Activated CD8-positive, alpha-beta memory T cell treated with anti-CD3 and anti-CD28 coated beads, Interleukin-2, amount 10 ng/mL, durations not matched to agents 7 days and 5 days (primary cell): ENCODE measurements at regions not wholly inside any gene's neighbourhood (a gene's known extent, or its start where the extent isn't known, plus 50 kb on each side); places are given as distances from the start of the nearest gene placed in this dataset.

Experiments used
- ATAC-seq: fragments of 150-1000 bp; cut with Tn5 transposase; one replicate; pipeline ENCODE4 v1.10.0; 2021; ENCODE audit warnings: moderate library complexity
- CTCF ChIA-PET: fragments of 350-600 bp; sonication (Branson Sonifier 250); formaldehyde crosslinking; loops from one replicate; lab custom pipeline; 2021; ENCODE audit warnings: antibody characterized with exemption; lab: Charles Lee
- DNase-seq: peaks from one replicate; pipeline ENCODE4 v3.0.0-alpha.2; 2020
- H3K27ac Mint-ChIP-seq: one replicate; pipeline ENCODE4 v1.8.0; 2021; ENCODE audit warnings: mild to moderate bottlenecking, mixed read lengths
- H3K27me3 Mint-ChIP-seq: one replicate; pipeline ENCODE4 v1.8.0; 2021; ENCODE audit warnings: mixed read lengths
- H3K36me3 Mint-ChIP-seq: one replicate; pipeline ENCODE4 v1.8.0; 2021; ENCODE audit warnings: mild to moderate bottlenecking, mixed read lengths
- H3K4me1 Mint-ChIP-seq: one replicate; pipeline ENCODE4 v1.8.0; 2021; ENCODE audit warnings: mixed read lengths
- H3K4me3 Mint-ChIP-seq: one replicate; pipeline ENCODE4 v1.8.0; 2021; ENCODE audit warnings: mild to moderate bottlenecking, moderate library complexity, mixed read lengths
- H3K9me3 Mint-ChIP-seq: one replicate; pipeline ENCODE4 v1.8.0; 2022; ENCODE audit warnings: low read depth, mixed read lengths

DNA sequence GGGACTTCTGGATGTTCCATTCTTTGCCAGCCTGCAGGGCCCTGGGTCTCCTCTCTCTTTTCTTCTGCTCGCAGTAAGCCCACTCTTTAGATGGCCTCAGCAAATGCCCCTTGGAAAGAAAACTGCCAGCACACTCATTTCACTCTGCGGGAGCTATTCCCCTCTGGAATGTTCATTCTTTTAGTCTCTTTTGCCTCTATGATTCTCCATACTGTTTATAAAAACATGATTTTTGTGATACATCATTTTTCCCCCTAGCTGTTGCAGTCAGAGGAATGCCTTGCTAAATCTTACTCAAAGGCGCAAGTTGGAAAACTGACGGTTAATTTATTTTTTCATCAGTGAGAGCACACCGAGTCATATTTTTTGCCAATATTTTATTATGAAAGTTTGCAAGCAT lies 184.9 kb downstream of the SNX19 start:
- DNase-seq: no peak
- H3K4me3 Mint-ChIP-seq: no peak overlapping the region
- peaks cover 7% of the 10 kb centered on the region for H3K9me3 Mint-ChIP-seq
- CTCF ChIA-PET: no interaction called here
- no peak for ATAC-seq
- H3K4me1 Mint-ChIP-seq: peaks cover 7% of the 10 kb centered on the region
- peaks cover 3% of the 10 kb centered on the region for H3K27me3 Mint-ChIP-seq
- H3K36me3 Mint-ChIP-seq: no peaks in the 10 kb centered on the region
- H3K27ac Mint-ChIP-seq: no peak overlapping the region

GRCh38 chr11:130732476-130732875 lies 183.8 kb downstream of the SNX19 start:
- DNase-seq: no peak
- no peak for ATAC-seq
- Mint-ChIP-seq H3K4me1 (peaks cover 13% of the 10 kb centered on the region), H3K27ac (no peak overlapping the region), H3K9me3 (peaks cover 7% of the 10 kb centered on the region), H3K36me3 (no peaks in the 10 kb centered on the region), H3K27me3 (peaks cover 3% of the 10 kb centered on the region), H3K4me3 (no peak overlapping the region)
- CTCF ChIA-PET: no interaction called here

DNA sequence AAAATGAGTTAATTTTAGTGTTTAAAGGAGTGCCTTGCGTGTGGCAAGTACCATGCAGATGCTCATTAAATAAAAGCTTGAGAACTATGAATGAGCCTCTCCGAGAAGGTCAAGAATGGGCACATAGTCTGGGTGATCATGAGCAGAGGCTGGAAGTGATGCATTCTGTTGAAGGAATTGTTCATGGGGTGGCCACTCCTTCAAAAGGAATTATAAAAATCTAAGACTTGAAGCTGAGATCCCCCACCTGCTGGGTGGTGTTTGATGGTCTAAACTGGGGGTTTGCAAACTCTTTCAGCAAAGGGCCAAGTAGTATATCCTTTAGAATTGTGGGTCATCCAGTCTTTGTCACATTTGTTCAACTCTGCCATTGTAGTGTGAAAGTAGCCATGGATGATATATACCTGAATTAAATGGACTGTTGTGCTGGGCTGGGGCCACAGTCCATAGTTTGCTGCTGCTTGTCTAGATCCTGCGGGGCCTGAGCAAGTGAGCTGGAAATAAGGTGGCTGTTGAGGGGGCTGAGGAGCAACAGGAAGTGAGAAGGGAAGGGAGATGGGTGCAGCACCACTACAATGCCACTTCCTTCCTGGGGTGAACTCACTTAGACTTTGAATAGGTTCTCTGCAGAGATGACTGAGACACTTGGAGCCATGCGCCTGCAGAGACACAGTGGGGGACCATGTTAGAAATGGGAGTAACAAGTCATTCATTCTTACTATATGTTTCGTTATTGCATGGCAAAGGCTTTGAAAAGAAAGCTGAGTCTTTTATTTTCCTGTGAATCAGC lies 179.0 kb downstream of the SNX19 start:
- DNase-seq (no peak), ATAC-seq (no peak)
- peaks cover 18% of the 10 kb centered on the region for H3K9me3 Mint-ChIP-seq
- H3K4me3 Mint-ChIP-seq: no peak overlapping the region
- no peak overlapping the region for H3K27ac Mint-ChIP-seq
- H3K27me3 Mint-ChIP-seq: peaks cover 3% of the 10 kb centered on the region
- H3K4me1 Mint-ChIP-seq: peaks cover 18% of the 10 kb centered on the region
- CTCF ChIA-PET: interaction anchor here (1.0 kb wide), 1 partner anchor 125 kb away, joined by 3 read pairs; no protein-coding TSS in a partner anchor
- H3K36me3 Mint-ChIP-seq: no peaks in the 10 kb centered on the region

DNA sequence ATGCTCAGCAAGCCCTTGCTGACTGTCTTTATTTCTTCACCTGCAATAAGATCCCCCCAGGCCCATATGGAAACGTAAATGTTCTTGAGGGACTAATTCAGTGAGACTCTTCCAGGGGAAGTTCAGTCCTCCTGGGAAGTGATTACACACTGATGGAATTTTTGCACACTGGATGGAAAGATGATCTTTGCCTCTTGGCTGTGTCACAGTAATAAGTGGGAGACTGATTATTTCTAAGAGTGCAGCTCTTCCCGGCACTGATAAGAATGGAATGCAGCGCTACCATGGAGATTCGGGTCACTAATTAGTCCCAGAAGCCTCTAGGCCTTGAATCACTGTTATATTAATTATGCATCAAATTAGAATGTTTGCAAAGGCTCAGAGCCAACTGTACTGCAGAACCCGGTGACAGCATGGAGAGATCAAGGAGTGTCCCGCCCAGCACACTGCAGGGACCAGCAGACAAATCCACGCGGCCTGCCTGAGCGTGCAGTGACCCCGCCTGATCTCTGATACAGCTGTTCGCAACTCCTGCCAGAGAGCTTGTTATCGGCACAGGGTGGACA lies 178.3 kb downstream of the SNX19 start:
- H3K27ac Mint-ChIP-seq: no peak overlapping the region
- CTCF ChIA-PET: interaction anchor here (1.0 kb wide), 1 partner anchor 124 kb away, joined by 3 read pairs; no protein-coding TSS in a partner anchor
- H3K36me3 Mint-ChIP-seq: no peaks in the 10 kb centered on the region
- no peak overlapping the region for H3K4me3 Mint-ChIP-seq
- ATAC-seq (no peak), DNase-seq (no peak)
- peaks cover 18% of the 10 kb centered on the region for H3K4me1 Mint-ChIP-seq
- H3K9me3 Mint-ChIP-seq: peaks cover 18% of the 10 kb centered on the region
- no peaks in the 10 kb centered on the region for H3K27me3 Mint-ChIP-seq

GRCh38 chr11:130738611-130739010 lies 177.7 kb downstream of the SNX19 start:
- H3K27me3 Mint-ChIP-seq: no peaks in the 10 kb centered on the region
- no peak for DNase-seq
- CTCF ChIA-PET: no interaction called here
- H3K4me1 Mint-ChIP-seq: peaks cover 18% of the 10 kb centered on the region
- no peaks in the 10 kb centered on the region for H3K36me3 Mint-ChIP-seq
- H3K9me3 Mint-ChIP-seq: peaks cover 18% of the 10 kb centered on the region
- H3K27ac Mint-ChIP-seq: no peak overlapping the region
- no peak overlapping the region for H3K4me3 Mint-ChIP-seq
- no peak for ATAC-seq

GRCh38 chr11:130740819-130741218 lies 175.5 kb downstream of the SNX19 start:
- CTCF ChIA-PET: no interaction called here
- Mint-ChIP-seq H3K27me3 (peaks cover 8% of the 10 kb centered on the region), H3K4me3 (no peak overlapping the region), H3K4me1 (peaks cover 11% of the 10 kb centered on the region), H3K9me3 (peaks cover 17% of the 10 kb centered on the region), H3K27ac (no peak overlapping the region), H3K36me3 (no peaks in the 10 kb centered on the region)
- no peak for DNase-seq
- no peak for ATAC-seq

GRCh38 chr11:130744794-130745193 lies 171.5 kb downstream of the SNX19 start:
- Mint-ChIP-seq H3K9me3 (peaks cover 12% of the 10 kb centered on the region), H3K27ac (no peak overlapping the region), H3K27me3 (peaks cover 25% of the 10 kb centered on the region), H3K4me1 (no peaks in the 10 kb centered on the region), H3K36me3 (no peaks in the 10 kb centered on the region), H3K4me3 (no peak overlapping the region)
- DNase-seq (no peak), ATAC-seq (no peak)
- CTCF ChIA-PET: interaction anchor here (1.2 kb wide), 1 partner anchor 117 kb away, joined by 3 read pairs; no protein-coding TSS in a partner anchor

GRCh38 chr11:130749216-130749615 lies 167.1 kb downstream of the SNX19 start:
- CTCF ChIA-PET: interaction anchor here (1.3 kb wide), 1 partner anchor 113 kb away, joined by 3 read pairs; no protein-coding TSS in a partner anchor

DNA sequence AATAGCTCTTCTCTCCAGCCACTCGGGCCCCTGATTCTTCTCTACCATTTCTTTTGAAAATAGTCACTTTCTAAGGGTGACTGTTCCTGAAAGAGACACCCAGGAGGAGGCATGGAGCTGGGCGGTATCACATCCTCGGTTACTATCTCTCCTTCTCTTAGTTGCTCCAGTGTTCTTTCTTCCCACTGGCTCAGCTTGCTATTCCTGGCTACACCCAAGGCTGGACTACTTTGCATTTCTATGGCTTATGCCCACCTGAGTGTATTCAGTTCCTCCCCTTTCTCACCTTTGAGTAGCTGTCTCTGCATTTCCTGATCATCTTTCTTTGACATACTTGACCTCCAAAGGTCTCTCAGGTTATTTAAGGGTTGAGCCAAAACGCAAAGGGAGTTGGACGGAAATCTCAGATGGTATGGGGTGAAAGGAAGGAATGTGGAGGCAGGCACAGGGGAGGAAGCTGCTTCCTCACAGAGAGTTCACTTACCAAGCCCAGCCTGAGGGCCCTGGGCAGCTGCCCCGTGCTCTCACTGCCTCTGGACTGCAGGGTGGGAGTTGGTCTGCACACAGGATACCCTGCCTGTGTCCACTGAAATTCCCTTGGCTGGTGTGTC lies 155.7 kb downstream of the SNX19 start:
- Mint-ChIP-seq H3K4me3 (no peak overlapping the region), H3K27me3 (peaks cover 8% of the 10 kb centered on the region), H3K27ac (no peak overlapping the region), H3K9me3 (no peaks in the 10 kb centered on the region), H3K4me1 (no peaks in the 10 kb centered on the region), H3K36me3 (no peaks in the 10 kb centered on the region)
- ATAC-seq (no peak), DNase-seq (no peak)
- CTCF ChIA-PET: no interaction called here

More at GRCh38 chr11:130749216-130749615, 167.1 kb downstream of the SNX19 start:
- ATAC-seq (no peak), DNase-seq (no peak)
- H3K4me1 Mint-ChIP-seq: no peaks in the 10 kb centered on the region
- H3K9me3 Mint-ChIP-seq: no peaks in the 10 kb centered on the region
- no peak overlapping the region for H3K27ac Mint-ChIP-seq
- H3K4me3 Mint-ChIP-seq: no peak overlapping the region
- no peaks in the 10 kb centered on the region for H3K36me3 Mint-ChIP-seq
- peaks cover 27% of the 10 kb centered on the region for H3K27me3 Mint-ChIP-seq

GRCh38 chr11:130761560-130762220 lies 154.6 kb downstream of the SNX19 start:
- Mint-ChIP-seq H3K27me3 (peaks cover 14% of the 10 kb centered on the region), H3K36me3 (no peaks in the 10 kb centered on the region), H3K4me1 (peaks cover 8% of the 10 kb centered on the region), H3K27ac (no peak overlapping the region), H3K9me3 (no peaks in the 10 kb centered on the region), H3K4me3 (no peak overlapping the region)
- no peak for ATAC-seq
- CTCF ChIA-PET: no interaction called here
- no peak for DNase-seq

GRCh38 chr11:130762638-130763037 lies 153.6 kb downstream of the SNX19 start:
- Mint-ChIP-seq H3K27ac (no peak overlapping the region), H3K36me3 (no peaks in the 10 kb centered on the region), H3K9me3 (no peaks in the 10 kb centered on the region), H3K27me3 (peaks cover 14% of the 10 kb centered on the region), H3K4me3 (no peak overlapping the region), H3K4me1 (peaks cover 8% of the 10 kb centered on the region)
- ATAC-seq: no peak
- no peak for DNase-seq
- CTCF ChIA-PET: no interaction called here

- Mint-ChIP-seq H3K36me3 (no peaks in the 10 kb centered on the region), H3K9me3 (no peaks in the 10 kb centered on the region), H3K27ac (no peak overlapping the region), H3K27me3 (peaks cover 14% of the 10 kb centered on the region), H3K4me3 (no peak overlapping the region), H3K4me1 (peaks cover 8% of the 10 kb centered on the region)
- ATAC-seq (no peak), DNase-seq (no peak)
- CTCF ChIA-PET: no interaction called here
Observed at GRCh38 chr11:130763087-130763980, 152.9 kb downstream of the SNX19 start.
